Choroid plexus epithelial cell (primary cell): ENCODE measurements at regions not wholly inside any gene's neighbourhood (a gene's known extent, or its start where the extent isn't known, plus 50 kb on each side); places are given as distances from the start of the nearest gene placed in this dataset.

Experiments
- DNase-seq: peaks from one replicate; pipeline ENCODE4 v3.0.0-alpha.2; 2010; ENCODE audit warnings: low read depth
- H3K4me3 ChIP-seq: 2 replicates; pipeline ENCODE4 v1.5.1; 2011; ENCODE audit warnings: low read depth, mild to moderate bottlenecking, control low read depth, low read length, moderate library complexity
- TF ChIP-seq, protein P1 (sequence below): conservative IDR thresholded peaks from 2 replicates; pipeline ENCODE4 v1.5.1; 2011; ENCODE audit warnings: low read depth, mild to moderate bottlenecking, control low read depth, inconsistent platforms, low read length, moderate library complexity

DNA sequence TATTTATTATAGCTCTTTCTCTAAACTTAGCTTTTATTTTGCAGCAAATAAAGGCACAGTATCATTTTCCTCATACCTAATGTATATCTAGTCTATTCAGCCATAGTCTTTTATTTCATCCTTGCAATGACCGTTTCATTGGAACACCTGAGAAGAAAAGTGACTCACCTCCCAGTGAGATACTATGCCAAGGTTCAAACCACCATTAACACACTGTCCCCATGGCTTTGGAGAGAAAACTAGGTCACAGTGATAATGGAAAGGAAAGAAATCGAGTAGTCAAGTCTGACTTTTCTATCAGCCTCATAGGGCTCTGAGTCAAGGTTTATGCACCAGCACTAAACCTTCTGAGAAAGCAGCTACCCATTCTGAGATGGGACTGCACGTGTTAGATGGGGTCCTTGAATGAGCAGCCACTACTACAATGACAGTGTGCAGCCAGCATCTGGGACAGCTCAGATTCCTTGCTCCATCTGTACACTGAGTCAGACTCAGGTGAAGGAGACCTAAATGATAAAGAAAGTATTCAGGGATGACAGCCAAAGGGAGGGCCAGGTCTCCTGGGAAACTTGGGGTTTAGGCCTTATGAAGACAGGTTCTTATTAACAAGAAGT, 971.1 kb upstream of the ACVR2A start:
- H3K4me3 ChIP-seq = no peak overlapping the region
- no peak for DNase-seq
- TF ChIP-seq, protein P1, sequence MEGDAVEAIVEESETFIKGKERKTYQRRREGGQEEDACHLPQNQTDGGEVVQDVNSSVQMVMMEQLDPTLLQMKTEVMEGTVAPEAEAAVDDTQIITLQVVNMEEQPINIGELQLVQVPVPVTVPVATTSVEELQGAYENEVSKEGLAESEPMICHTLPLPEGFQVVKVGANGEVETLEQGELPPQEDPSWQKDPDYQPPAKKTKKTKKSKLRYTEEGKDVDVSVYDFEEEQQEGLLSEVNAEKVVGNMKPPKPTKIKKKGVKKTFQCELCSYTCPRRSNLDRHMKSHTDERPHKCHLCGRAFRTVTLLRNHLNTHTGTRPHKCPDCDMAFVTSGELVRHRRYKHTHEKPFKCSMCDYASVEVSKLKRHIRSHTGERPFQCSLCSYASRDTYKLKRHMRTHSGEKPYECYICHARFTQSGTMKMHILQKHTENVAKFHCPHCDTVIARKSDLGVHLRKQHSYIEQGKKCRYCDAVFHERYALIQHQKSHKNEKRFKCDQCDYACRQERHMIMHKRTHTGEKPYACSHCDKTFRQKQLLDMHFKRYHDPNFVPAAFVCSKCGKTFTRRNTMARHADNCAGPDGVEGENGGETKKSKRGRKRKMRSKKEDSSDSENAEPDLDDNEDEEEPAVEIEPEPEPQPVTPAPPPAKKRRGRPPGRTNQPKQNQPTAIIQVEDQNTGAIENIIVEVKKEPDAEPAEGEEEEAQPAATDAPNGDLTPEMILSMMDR = no peak

- H3K4me3 ChIP-seq = no peak overlapping the region
- no peak for DNase-seq
These were observed 971.8 kb upstream of the ACVR2A start for GRCh38 chr2:146873056-146873455.

DNA sequence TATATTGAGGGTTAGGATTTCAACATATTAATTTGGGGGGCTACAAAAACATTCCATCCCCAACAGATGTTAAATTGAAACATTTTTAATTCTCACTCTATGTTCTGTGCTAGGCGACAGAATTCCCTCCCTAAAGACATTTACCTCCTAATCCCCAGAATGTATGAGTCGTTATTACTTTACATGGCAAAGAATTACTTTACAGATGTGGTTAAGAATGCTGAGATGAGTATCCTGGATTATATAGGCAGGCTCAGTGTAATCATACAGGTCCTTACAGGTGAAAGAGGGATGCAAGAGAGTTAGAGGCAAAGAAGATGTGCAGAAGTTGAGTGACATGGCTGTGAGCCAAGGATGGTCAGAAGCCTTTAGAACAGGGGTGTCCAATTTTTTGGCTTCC, 974.1 kb upstream of the ACVR2A start:
- TF ChIP-seq, protein P1 = no peak
- H3K4me3 ChIP-seq = no peak overlapping the region
- DNase-seq = no peak

More at GRCh38 chr2:146873056-146873455, 971.8 kb upstream of the ACVR2A start:
- TF ChIP-seq, protein P1 = no peak

DNA sequence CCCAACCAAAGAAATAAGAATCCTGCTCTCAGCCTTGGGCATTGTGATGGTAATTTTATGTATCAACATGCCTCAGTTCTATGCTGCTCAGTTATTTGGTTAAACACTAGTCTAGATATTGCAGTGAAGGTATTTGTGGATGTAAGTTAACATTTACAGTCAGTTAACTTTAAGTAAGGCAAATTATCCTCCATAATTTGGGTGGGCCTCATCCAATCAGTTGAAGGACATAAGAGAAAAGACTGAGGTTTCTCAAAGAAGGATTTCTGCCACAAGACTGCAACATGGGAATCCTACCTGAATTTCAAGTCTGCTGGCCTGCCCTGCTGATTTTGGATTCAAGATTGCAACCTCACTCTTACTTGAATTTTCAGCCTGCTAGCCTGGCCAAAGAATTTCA, 975.5 kb upstream of the ACVR2A start:
- H3K4me3 ChIP-seq = no peak overlapping the region
- TF ChIP-seq, protein P1 = no peak
- no peak for DNase-seq

DNA sequence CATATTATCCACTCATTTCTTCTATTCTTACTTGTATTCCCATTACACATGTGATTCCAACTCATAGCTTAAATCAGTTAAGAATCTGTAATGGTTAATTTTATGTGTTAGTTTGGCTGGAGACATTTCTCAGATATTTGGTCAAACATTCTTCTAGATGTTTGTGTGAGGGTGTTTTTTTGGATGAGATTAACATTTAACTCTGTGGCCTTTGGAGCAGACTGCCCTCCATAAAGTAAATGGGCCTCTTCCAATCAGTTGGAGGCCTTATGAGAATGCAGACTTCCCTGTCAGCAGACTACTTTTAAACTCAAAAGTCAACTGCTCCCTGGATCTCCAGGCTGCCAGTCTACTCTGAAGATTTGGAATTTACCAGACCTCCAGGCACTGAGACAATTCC, 976.8 kb upstream of the ACVR2A start:
- no peak for DNase-seq
- H3K4me3 ChIP-seq = no peak overlapping the region
- TF ChIP-seq, protein P1 = no peak

DNA sequence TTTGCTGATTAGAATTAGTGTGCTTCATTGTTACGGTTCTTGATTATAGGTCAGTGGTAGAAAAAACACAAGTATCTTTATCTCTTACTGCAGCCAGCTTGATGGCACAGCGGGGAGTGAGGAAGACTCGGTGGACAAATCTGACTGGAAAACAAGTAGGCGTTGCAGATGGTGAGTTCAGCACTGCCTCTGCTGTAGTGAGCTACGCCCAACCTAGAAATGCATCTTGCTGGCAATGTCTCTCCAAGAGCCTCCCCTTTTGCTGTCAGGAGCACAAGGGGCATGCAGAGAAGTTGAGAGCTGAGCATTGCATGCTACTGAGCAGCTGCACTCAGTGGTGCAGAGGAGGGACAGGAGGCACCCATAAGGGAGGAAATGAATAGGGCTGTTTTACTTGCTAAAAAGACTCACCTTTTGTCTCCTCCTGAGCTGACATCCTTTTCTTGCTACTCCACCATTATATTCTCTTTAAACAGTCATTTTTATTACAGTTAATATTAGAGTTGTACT, 977.3 kb upstream of the ACVR2A start:
- no peak overlapping the region for H3K4me3 ChIP-seq
- DNase-seq = no peak
- TF ChIP-seq, protein P1 = no peak
